Pons (tissue), 1 donor: ENCODE measurements at regions not wholly inside any gene's neighbourhood (a gene's known extent, or its start where the extent isn't known, plus 50 kb on each side); places are given as distances from the start of the nearest gene placed in this dataset.

ENCODE experiments used
- DNase-seq: peaks from one replicate; pipeline ENCODE4 v3.0.0-alpha.2; 2016; ENCODE audit warnings: low spot score

- no peak for DNase-seq
These were observed 101.2 kb downstream of the CRPPA start for GRCh38 chr7:16320099-16320660.

GRCh38 chr7:16318989-16319915 lies 102.1 kb downstream of the CRPPA start:
- no peak for DNase-seq

- no peak for DNase-seq
These were observed 102.9 kb downstream of the CRPPA start for GRCh38 chr7:16318463-16318862.

GRCh38 chr7:16317406-16317805 lies 103.9 kb downstream of the CRPPA start:
- no peak for DNase-seq

- no peak for DNase-seq
These were observed 106.1 kb downstream of the CRPPA start for GRCh38 chr7:16315280-16315679.

- DNase-seq = no peak
These were observed 112.2 kb downstream of the CRPPA start for GRCh38 chr7:16309129-16309528.

- no peak for DNase-seq
These were observed 120.0 kb downstream of the CRPPA start for GRCh38 chr7:16301291-16301690.

- DNase-seq = no peak
These were observed 120.9 kb downstream of the CRPPA start for GRCh38 chr7:16300361-16300895.

GRCh38 chr7:16299853-16300252 lies 121.5 kb downstream of the CRPPA start:
- no peak for DNase-seq

- DNase-seq = no peak
These were observed 123.1 kb downstream of the CRPPA start for GRCh38 chr7:16298221-16298620.

GRCh38 chr7:16295558-16295957 lies 125.8 kb downstream of the CRPPA start:
- DNase-seq = no peak

- DNase-seq = no peak
These were observed 127.5 kb downstream of the CRPPA start for GRCh38 chr7:16293669-16294425.

GRCh38 chr7:16284581-16284980 lies 136.8 kb downstream of the CRPPA start:
- DNase-seq = no peak

GRCh38 chr7:16278167-16278787 lies 143.1 kb downstream of the CRPPA start:
- DNase-seq = no peak

- peak; percentile 20 for DNase-seq
These were observed 149.2 kb downstream of the CRPPA start for GRCh38 chr7:16271990-16272665.

- DNase-seq = no peak
These were observed 149.9 kb downstream of the CRPPA start for GRCh38 chr7:16271355-16271915.

- DNase-seq = no peak
These were observed 150.5 kb downstream of the CRPPA start for GRCh38 chr7:16270844-16271243.

- no peak for DNase-seq
These were observed 152.2 kb downstream of the CRPPA start for GRCh38 chr7:16268821-16269768.

GRCh38 chr7:16267953-16268820 lies 153.2 kb downstream of the CRPPA start:
- DNase-seq = no peak
